ENCODE measurements at regions not wholly inside any gene's neighbourhood (a gene's known extent, or its start where the extent isn't known, plus 50 kb on each side); places are given as distances from the start of the nearest gene placed in this dataset.

GRCh38 chr7:28304290-28304689 is 108.0 kb upstream of the CREB5 start:
- Histone ChIP-seq H3K4me3 (ENCODE audit: insufficient read depth, low read depth, low read length) (no peak overlapping the region), H3K4me1 (ENCODE audit: control insufficient read depth, insufficient read depth, low read length) (peaks cover 5% of the 10 kb centered on the region), H3K9me3 (ENCODE audit: control insufficient read depth, low read length) (no peaks in the 10 kb centered on the region), H3K36me3 (ENCODE audit: control insufficient read depth, insufficient read depth, low read length) (no peaks in the 10 kb centered on the region), H3K27ac (ENCODE audit: insufficient read depth, low read depth, low read length, poor library complexity, severe bottlenecking) (no peak overlapping the region), H3K27me3 (ENCODE audit: control insufficient read depth, insufficient read depth, low read length, poor library complexity, severe bottlenecking) (no peaks in the 10 kb centered on the region)

GRCh38 chr7:28309704-28310459 is 102.4 kb upstream of the CREB5 start:
- Histone ChIP-seq H3K36me3 (ENCODE audit: control insufficient read depth, insufficient read depth, low read length) (no peaks in the 10 kb centered on the region), H3K9me3 (ENCODE audit: control insufficient read depth, low read length) (no peaks in the 10 kb centered on the region), H3K4me3 (ENCODE audit: insufficient read depth, low read depth, low read length) (no peak overlapping the region), H3K27ac (ENCODE audit: insufficient read depth, low read depth, low read length, poor library complexity, severe bottlenecking) (no peak overlapping the region), H3K4me1 (ENCODE audit: control insufficient read depth, insufficient read depth, low read length) (peaks cover 5% of the 10 kb centered on the region), H3K27me3 (ENCODE audit: control insufficient read depth, insufficient read depth, low read length, poor library complexity, severe bottlenecking) (no peaks in the 10 kb centered on the region)
- 71 to 73% methylated on average over 4 of the region's 4 CpGs for WGBS, 2 experiments

- Histone ChIP-seq H3K4me3 (ENCODE audit: insufficient read depth, low read depth, low read length) (no peak overlapping the region), H3K4me1 (ENCODE audit: control insufficient read depth, insufficient read depth, low read length) (peaks cover 1% of the 10 kb centered on the region), H3K27ac (ENCODE audit: insufficient read depth, low read depth, low read length, poor library complexity, severe bottlenecking) (no peak overlapping the region), H3K36me3 (ENCODE audit: control insufficient read depth, insufficient read depth, low read length) (no peaks in the 10 kb centered on the region), H3K9me3 (ENCODE audit: control insufficient read depth, low read length) (no peaks in the 10 kb centered on the region), H3K27me3 (ENCODE audit: control insufficient read depth, insufficient read depth, low read length, poor library complexity, severe bottlenecking) (no peaks in the 10 kb centered on the region)
- 94% methylated on average over 5 to 6 of the region's 6 CpGs for WGBS, 2 experiments
These were observed 101.9 kb upstream of the CREB5 start for GRCh38 chr7:28310460-28310848.

DNA sequence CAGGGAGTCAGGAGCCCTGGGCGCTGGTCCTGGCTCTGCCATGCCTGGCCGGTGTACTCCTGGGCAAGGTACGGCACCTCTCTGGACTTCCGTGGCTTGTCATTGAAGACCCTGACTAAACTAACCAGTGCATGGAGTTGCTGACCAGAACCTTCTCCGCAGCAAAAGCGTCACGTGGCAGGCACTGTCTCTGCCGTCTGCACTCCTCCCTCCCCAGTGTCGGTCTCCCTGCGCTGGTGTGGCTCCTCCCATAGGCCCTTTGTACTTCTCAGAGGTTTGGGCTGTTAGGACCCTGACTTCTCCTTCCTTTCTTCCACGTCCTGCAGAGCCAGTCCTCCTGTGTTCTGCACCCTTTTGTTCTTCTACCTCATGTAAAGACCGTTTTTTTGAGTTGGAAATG is 100.6 kb upstream of the CREB5 start:
- Histone ChIP-seq H3K27me3 (ENCODE audit: control insufficient read depth, insufficient read depth, low read length, poor library complexity, severe bottlenecking) (no peaks in the 10 kb centered on the region), H3K27ac (ENCODE audit: insufficient read depth, low read depth, low read length, poor library complexity, severe bottlenecking) (no peak overlapping the region), H3K9me3 (ENCODE audit: control insufficient read depth, low read length) (no peaks in the 10 kb centered on the region), H3K4me1 (ENCODE audit: control insufficient read depth, insufficient read depth, low read length) (no peaks in the 10 kb centered on the region), H3K4me3 (ENCODE audit: insufficient read depth, low read depth, low read length) (no peak overlapping the region), H3K36me3 (ENCODE audit: control insufficient read depth, insufficient read depth, low read length) (no peaks in the 10 kb centered on the region)
- WGBS, 2 experiments, result 74 to 77% methylated on average over 12 of the region's 12 CpGs

GRCh38 chr7:28312948-28313347 is 99.4 kb upstream of the CREB5 start:
- Histone ChIP-seq H3K27ac (ENCODE audit: insufficient read depth, low read depth, low read length, poor library complexity, severe bottlenecking) (no peak overlapping the region), H3K9me3 (ENCODE audit: control insufficient read depth, low read length) (no peaks in the 10 kb centered on the region), H3K4me3 (ENCODE audit: insufficient read depth, low read depth, low read length) (no peak overlapping the region), H3K27me3 (ENCODE audit: control insufficient read depth, insufficient read depth, low read length, poor library complexity, severe bottlenecking) (no peaks in the 10 kb centered on the region), H3K36me3 (ENCODE audit: control insufficient read depth, insufficient read depth, low read length) (no peaks in the 10 kb centered on the region), H3K4me1 (ENCODE audit: control insufficient read depth, insufficient read depth, low read length) (no peaks in the 10 kb centered on the region)
- 93 to 96% methylated on average over 6 of the region's 6 CpGs for WGBS, 2 experiments

DNA sequence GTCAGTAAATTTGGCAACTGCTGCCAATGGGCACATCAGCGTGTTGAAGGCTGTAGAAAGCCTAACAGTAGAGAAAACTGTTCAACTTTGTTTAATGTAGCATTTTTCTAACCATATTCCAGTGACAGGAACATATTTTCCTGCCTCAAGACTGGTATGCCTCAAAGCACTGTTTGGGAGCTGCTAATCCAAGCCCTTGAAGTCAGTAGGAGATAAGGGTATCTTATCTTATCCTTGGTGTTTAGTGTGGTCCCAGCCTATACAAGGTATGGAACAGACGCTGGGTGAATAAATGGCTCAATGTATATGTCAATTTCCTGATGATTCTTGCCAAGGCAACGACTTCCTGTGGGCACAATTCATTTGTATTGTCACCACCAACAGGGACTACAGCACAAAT is 97.5 kb upstream of the CREB5 start:
- Histone ChIP-seq H3K27me3 (ENCODE audit: control insufficient read depth, insufficient read depth, low read length, poor library complexity, severe bottlenecking) (no peaks in the 10 kb centered on the region), H3K27ac (ENCODE audit: insufficient read depth, low read depth, low read length, poor library complexity, severe bottlenecking) (no peak overlapping the region), H3K9me3 (ENCODE audit: control insufficient read depth, low read length) (no peaks in the 10 kb centered on the region), H3K4me3 (ENCODE audit: insufficient read depth, low read depth, low read length) (no peak overlapping the region), H3K4me1 (ENCODE audit: control insufficient read depth, insufficient read depth, low read length) (no peaks in the 10 kb centered on the region), H3K36me3 (ENCODE audit: control insufficient read depth, insufficient read depth, low read length) (no peaks in the 10 kb centered on the region)
- 90 to 93% methylated on average over 3 of the region's 3 CpGs for WGBS, 2 experiments

DNA sequence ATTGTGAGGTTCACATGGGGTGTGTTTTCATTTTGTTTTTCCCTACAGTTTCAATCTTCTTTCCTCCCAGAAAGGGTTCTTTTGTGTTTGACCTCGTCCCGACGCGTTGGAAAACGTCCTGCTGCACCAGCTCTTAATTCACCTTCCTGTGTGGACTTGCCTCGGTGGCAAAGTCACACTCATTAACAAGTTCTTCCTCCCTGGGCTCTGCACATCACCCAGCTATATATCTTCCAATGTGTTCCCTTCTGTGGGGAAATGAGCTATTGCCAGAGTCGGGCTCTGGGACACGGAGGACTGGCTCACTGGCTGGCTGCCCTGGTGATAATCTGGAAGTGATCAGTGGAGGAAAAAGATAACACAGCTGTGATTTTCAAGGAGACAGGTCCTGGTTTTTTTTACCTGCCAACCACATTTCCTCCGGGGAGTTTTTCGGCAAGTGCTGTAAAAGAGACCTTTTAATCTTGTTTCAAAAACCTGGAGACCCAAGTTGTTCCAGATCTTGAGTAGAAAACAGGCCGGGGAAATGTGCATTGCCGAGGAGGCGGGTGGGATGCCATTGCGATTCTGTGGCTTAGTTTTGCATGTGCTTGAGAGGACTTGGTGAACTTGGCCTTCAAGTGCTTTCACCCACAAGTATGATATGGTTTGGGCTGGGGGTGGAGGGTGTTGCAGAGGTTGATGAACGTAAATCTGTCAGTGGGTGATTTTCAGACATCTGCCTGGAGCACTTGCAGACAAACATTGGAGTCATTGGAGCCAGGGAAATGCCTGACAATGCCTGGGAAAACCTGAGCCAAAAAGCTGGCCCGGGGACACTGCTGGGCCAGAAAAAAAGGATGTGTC is 96.5 kb upstream of the CREB5 start:
- Histone ChIP-seq H3K36me3 (ENCODE audit: control insufficient read depth, insufficient read depth, low read length) (no peaks in the 10 kb centered on the region), H3K27me3 (ENCODE audit: control insufficient read depth, insufficient read depth, low read length, poor library complexity, severe bottlenecking) (no peaks in the 10 kb centered on the region), H3K27ac (ENCODE audit: insufficient read depth, low read depth, low read length, poor library complexity, severe bottlenecking) (no peak overlapping the region), H3K4me1 (ENCODE audit: control insufficient read depth, insufficient read depth, low read length) (no peaks in the 10 kb centered on the region), H3K9me3 (ENCODE audit: control insufficient read depth, low read length) (no peaks in the 10 kb centered on the region), H3K4me3 (ENCODE audit: insufficient read depth, low read depth, low read length) (no peak overlapping the region)
- WGBS, 2 experiments, result 91 to 92% methylated on average over 16 of the region's 16 CpGs

DNA sequence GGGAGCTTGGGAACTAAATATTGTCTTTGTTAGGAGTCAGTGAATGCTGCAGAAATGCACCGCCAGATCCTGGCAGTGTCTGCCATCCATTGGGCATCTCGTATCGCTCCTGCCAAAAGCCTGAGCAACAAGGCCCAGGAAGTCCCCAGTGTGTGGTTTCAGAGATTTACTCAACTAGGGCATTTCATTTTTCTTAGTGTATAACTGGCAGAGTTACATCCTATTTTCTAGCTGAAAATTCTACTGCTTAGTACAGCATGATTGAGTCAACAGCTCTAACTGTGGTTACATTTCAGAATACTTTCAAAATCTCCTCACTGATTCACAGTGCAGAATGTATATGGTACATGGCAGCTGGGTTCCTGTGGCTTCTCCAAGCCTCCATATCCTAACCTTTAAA is 95.8 kb upstream of the CREB5 start:
- Histone ChIP-seq H3K4me1 (ENCODE audit: control insufficient read depth, insufficient read depth, low read length) (no peaks in the 10 kb centered on the region), H3K9me3 (ENCODE audit: control insufficient read depth, low read length) (no peaks in the 10 kb centered on the region), H3K4me3 (ENCODE audit: insufficient read depth, low read depth, low read length) (no peak overlapping the region), H3K36me3 (ENCODE audit: control insufficient read depth, insufficient read depth, low read length) (no peaks in the 10 kb centered on the region), H3K27ac (ENCODE audit: insufficient read depth, low read depth, low read length, poor library complexity, severe bottlenecking) (no peak overlapping the region), H3K27me3 (ENCODE audit: control insufficient read depth, insufficient read depth, low read length, poor library complexity, severe bottlenecking) (no peaks in the 10 kb centered on the region)
- WGBS, 2 experiments, result 93 to 96% methylated on average over 3 of the region's 3 CpGs

- no peak overlapping the region for H3K4me3 ChIP-seq (ENCODE audit: insufficient read depth, low read depth, low read length)
- H3K27me3 ChIP-seq (ENCODE audit: control insufficient read depth, insufficient read depth, low read length, poor library complexity, severe bottlenecking), result no peaks in the 10 kb centered on the region
- no peak overlapping the region for H3K27ac ChIP-seq (ENCODE audit: insufficient read depth, low read depth, low read length, poor library complexity, severe bottlenecking)
- no peaks in the 10 kb centered on the region for H3K4me1 ChIP-seq (ENCODE audit: control insufficient read depth, insufficient read depth, low read length)
- 93 to 96% methylated on average over 3 of the region's 3 CpGs for WGBS, 2 experiments
- H3K9me3 ChIP-seq (ENCODE audit: control insufficient read depth, low read length), result no peaks in the 10 kb centered on the region
- H3K36me3 ChIP-seq (ENCODE audit: control insufficient read depth, insufficient read depth, low read length), result no peaks in the 10 kb centered on the region
These were observed 94.1 kb upstream of the CREB5 start for GRCh38 chr7:28318101-28318762.

DNA sequence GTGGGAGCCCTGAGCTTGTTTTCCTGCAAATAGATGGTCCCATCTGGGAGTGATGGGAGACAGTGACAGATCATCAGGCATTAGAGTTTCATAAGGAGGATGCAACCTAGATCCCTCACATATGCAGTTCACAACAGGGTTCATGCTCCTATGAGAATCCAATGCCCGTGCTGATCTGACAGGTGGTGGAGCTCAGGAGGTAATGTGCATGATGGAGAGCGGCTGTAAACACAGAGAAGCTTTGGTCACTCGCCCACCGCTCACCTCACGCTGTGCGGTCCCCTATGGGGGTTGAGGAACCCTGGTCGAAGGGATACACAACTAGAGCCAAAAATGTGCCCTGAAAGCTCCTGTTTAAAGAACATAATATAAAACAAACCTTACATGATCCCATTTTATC is 88.5 kb upstream of the CREB5 start:
- Histone ChIP-seq H3K9me3 (ENCODE audit: control insufficient read depth, low read length) (no peaks in the 10 kb centered on the region), H3K27me3 (ENCODE audit: control insufficient read depth, insufficient read depth, low read length, poor library complexity, severe bottlenecking) (no peaks in the 10 kb centered on the region), H3K36me3 (ENCODE audit: control insufficient read depth, insufficient read depth, low read length) (no peaks in the 10 kb centered on the region), H3K27ac (ENCODE audit: insufficient read depth, low read depth, low read length, poor library complexity, severe bottlenecking) (no peak overlapping the region), H3K4me1 (ENCODE audit: control insufficient read depth, insufficient read depth, low read length) (no peaks in the 10 kb centered on the region), H3K4me3 (ENCODE audit: insufficient read depth, low read depth, low read length) (no peak overlapping the region)
- WGBS, 2 experiments, result 94 to 97% methylated on average over 7 of the region's 7 CpGs

Measured in ectodermal cell (in vitro differentiated cells).